OCI-LY7 (cell line): ENCODE measurements at regions not wholly inside any gene's neighbourhood (a gene's known extent, or its start where the extent isn't known, plus 50 kb on each side); places are given as distances from the start of the nearest gene placed in this dataset.

ENCODE experiments used
- BruUV-seq: library from RNA; stranded (reverse); fragments of 400-500 nt; replicated peaks from 2 replicates; lab custom pipeline; 2021; lab: Mats Ljungman, UMichigan
- CTCF ChIA-PET: fragments of 300-600 bp; sonication (Branson Sonifier 250); formaldehyde crosslinking; loops from one replicate; lab custom pipeline; 2022; ENCODE audit warnings: antibody characterized with exemption; ENCODE audit not compliant: unreplicated experiment; lab: Charles Lee
- POLR2A ChIA-PET: fragments of 300-600 bp; sonication (Branson Sonifier 250); formaldehyde crosslinking; loops from one replicate; lab custom pipeline; 2022; ENCODE audit warnings: antibody characterized with exemption; lab: Charles Lee
- DNase-seq: peaks from one replicate; pipeline ENCODE4 v3.0.0-alpha.2; 2015; ENCODE audit warnings: low spot score
- H2AFZ ChIP-seq: fragments of 200-600 bp; sonication (generic), shearing (Covaris generic); 2 replicates; pipeline ENCODE4 v1.6.1; 2014; ENCODE audit warnings: mild to moderate bottlenecking, antibody characterized with exemption, low read length, moderate library complexity
- H3K27ac ChIP-seq: fragments of 200-600 bp; sonication (generic); 2 replicates; pipeline ENCODE4 v1.5.1; 2014; ENCODE audit warnings: mixed run types, low read depth, mild to moderate bottlenecking, moderate library complexity, low read length, inconsistent platforms; ENCODE audit not compliant: poor library complexity, severe bottlenecking
- H3K36me3 ChIP-seq: fragments of 200-600 bp; sonication (generic); 2 replicates; pipeline ENCODE4 v1.6.1; 2014; ENCODE audit warnings: mild to moderate bottlenecking, antibody characterized with exemption, low read length, moderate library complexity, mixed read lengths; ENCODE audit not compliant: insufficient read depth
- H3K4me1 ChIP-seq: fragments of 200-600 bp; sonication (generic); 2 replicates; pipeline ENCODE4 v1.5.1; 2014; ENCODE audit warnings: mild to moderate bottlenecking, low read length; ENCODE audit not compliant: insufficient read depth, poor library complexity, severe bottlenecking
- H3K4me2 ChIP-seq: fragments of 200-600 bp; sonication (generic); 2 replicates; pipeline ENCODE4 v1.6.1; 2014; ENCODE audit warnings: mild to moderate bottlenecking, low read length
- H3K4me3 ChIP-seq: fragments of 200-600 bp; sonication (generic); 2 replicates; pipeline ENCODE4 v1.5.1; 2014; ENCODE audit warnings: mild to moderate bottlenecking, low read depth, low read length; ENCODE audit not compliant: poor library complexity, severe bottlenecking
- H3K79me2 ChIP-seq: fragments of 200-600 bp; sonication (generic); 2 replicates; pipeline ENCODE4 v1.6.1; 2016; ENCODE audit warnings: low read depth, mild to moderate bottlenecking, low read length, moderate library complexity, mixed read lengths; ENCODE audit not compliant: insufficient read depth
- H3K9me2 ChIP-seq: fragments of 200-600 bp; sonication (generic); 2 replicates; pipeline ENCODE4 v1.6.1; 2016; ENCODE audit warnings: mild to moderate bottlenecking, low read length, mixed read lengths; ENCODE audit not compliant: insufficient read depth
- H3K9me3 ChIP-seq: fragments of 200-600 bp; sonication (generic); 2 replicates; pipeline ENCODE4 v1.6.1; 2014; ENCODE audit warnings: mild to moderate bottlenecking, mixed run types, low read length, mixed read lengths
- H4K20me1 ChIP-seq: fragments of 200-600 bp; sonication (generic); 2 replicates; pipeline ENCODE4 v1.6.1; 2014; ENCODE audit warnings: mild to moderate bottlenecking, antibody characterized with exemption, low read length, moderate library complexity, mixed read lengths; ENCODE audit not compliant: insufficient read depth
- CTCF ChIP-seq: fragments of 200-600 bp; sonication (generic); conservative IDR thresholded peaks from 2 replicates; pipeline ENCODE4 v1.5.1; 2014; ENCODE audit warnings: mild to moderate bottlenecking, antibody characterized with exemption, low read length, moderate library complexity, mixed read lengths
- EZH2phosphoT487 ChIP-seq: fragments of 200-600 bp; sonication (generic); IDR thresholded peaks from 2 replicates; pipeline ENCODE4 v1.6.1; 2018; ENCODE audit warnings: low read depth, borderline replicate concordance, mild to moderate bottlenecking, mixed run types, antibody characterized with exemption, low read length, moderate library complexity, mixed read lengths
- intact Hi-C: fragments of 100-400 bp; cut with micrococcal nuclease; formaldehyde crosslinking; loops from one replicate; pipeline ENCODE4 v1.10.0; 2022; ENCODE audit not compliant: unreplicated experiment

GRCh38 chr17:71371809-71372208 lies 749.0 kb upstream of the SOX9 start:
- H3K9me2 ChIP-seq = no peaks in the 10 kb centered on the region
- H3K4me3 ChIP-seq = no peak overlapping the region
- TF ChIP-seq CTCF = no peak
- no peak for TF ChIP-seq EZH2phosphoT487
- H2AFZ ChIP-seq = 0 out of 2 replicates have a peak overlapping the region, but pooled peaks have one; percentile 12
- intact Hi-C loops = no loop called here
- H3K79me2 ChIP-seq = no peaks in the 10 kb centered on the region
- no TSS peak for BruUV-seq
- no peak overlapping the region for H3K4me2 ChIP-seq
- CTCF ChIA-PET = no interaction called here
- POLR2A ChIA-PET = no interaction called here
- no peak for DNase-seq
- H3K27ac ChIP-seq = no peak overlapping the region
- no peaks in the 10 kb centered on the region for H3K36me3 ChIP-seq
- H4K20me1 ChIP-seq = no peaks in the 10 kb centered on the region
- no peaks in the 10 kb centered on the region for H3K9me3 ChIP-seq
- H3K4me1 ChIP-seq = no peaks in the 10 kb centered on the region

GRCh38 chr17:71375948-71376347 lies 744.9 kb upstream of the SOX9 start:
- Histone ChIP-seq H3K4me2 (no peak overlapping the region), H3K9me3 (no peaks in the 10 kb centered on the region), H3K27ac (no peak overlapping the region), H3K36me3 (no peaks in the 10 kb centered on the region), H3K79me2 (no peaks in the 10 kb centered on the region), H3K9me2 (no peaks in the 10 kb centered on the region), H4K20me1 (no peaks in the 10 kb centered on the region), H3K4me3 (no peak overlapping the region), H2AFZ (no peak overlapping the region), H3K4me1 (no peaks in the 10 kb centered on the region)
- no peak for DNase-seq
- TF ChIP-seq EZH2phosphoT487 (no peak), CTCF (no peak)
- ChIA-PET POLR2A (interaction anchor here (0.6 kb wide), 2 partner anchors 14 to 32 kb away, joined by 3 read pairs; no protein-coding TSS in a partner anchor), CTCF (no interaction called here)
- no TSS peak for BruUV-seq
- intact Hi-C loops = no loop called here

GRCh38 chr17:71376933-71377332 lies 743.9 kb upstream of the SOX9 start:
- Histone ChIP-seq H3K9me2 (no peaks in the 10 kb centered on the region), H2AFZ (0 out of 2 replicates have a peak overlapping the region, but pooled peaks have one; percentile 3), H3K9me3 (no peaks in the 10 kb centered on the region), H3K4me2 (no peak overlapping the region), H3K4me3 (no peak overlapping the region), H4K20me1 (no peaks in the 10 kb centered on the region), H3K36me3 (no peaks in the 10 kb centered on the region), H3K79me2 (no peaks in the 10 kb centered on the region), H3K27ac (no peak overlapping the region), H3K4me1 (no peaks in the 10 kb centered on the region)
- ChIA-PET CTCF (no interaction called here), POLR2A (interaction anchor here (0.5 kb wide), 1 partner anchor 885 kb away, joined by 3 read pairs; no protein-coding TSS in a partner anchor)
- intact Hi-C loops = no loop called here
- no peak for TF ChIP-seq EZH2phosphoT487
- no peak for TF ChIP-seq CTCF
- DNase-seq = no peak
- no TSS peak for BruUV-seq
